B cell (primary cell): ENCODE measurements at regions not wholly inside any gene's neighbourhood (a gene's known extent, or its start where the extent isn't known, plus 50 kb on each side); places are given as distances from the start of the nearest gene placed in this dataset.

Experiments used
- CTCF ChIP-seq: fragments of 200-600 bp; IDR thresholded peaks from one replicate; pipeline ENCODE4 v1.8.0; 2022; ENCODE audit warnings: antibody characterized with exemption, mild to moderate bottlenecking
- EZH2 ChIP-seq: IDR thresholded peaks from 2 replicates; pipeline ENCODE4 v1.6.1; 2012; ENCODE audit warnings: borderline replicate concordance, low read depth, mild to moderate bottlenecking, moderate library complexity, low read length; ENCODE audit not compliant: insufficient read depth, poor library complexity, severe bottlenecking

GRCh38 chr6:155791186-155791585 is 335.5 kb upstream of the NOX3 start:
- TF ChIP-seq CTCF (no peak), EZH2 (no peak)
